Epithelial cell of esophagus (primary cell): ENCODE measurements at regions not wholly inside any gene's neighbourhood (a gene's known extent, or its start where the extent isn't known, plus 50 kb on each side); places are given as distances from the start of the nearest gene placed in this dataset.

Experiments
- DNase-seq: peaks from one replicate; pipeline ENCODE4 v3.0.0; 2010; ENCODE audit warnings: low read depth
- H3K4me3 ChIP-seq: 2 replicates; pipeline ENCODE4 v1.5.1; 2011; ENCODE audit warnings: mild to moderate bottlenecking, low read length, control low read depth
- CTCF ChIP-seq: IDR thresholded peaks from 2 replicates; pipeline ENCODE4 v1.5.1; 2011; ENCODE audit warnings: low read depth, mild to moderate bottlenecking, low read length, control low read depth, inconsistent platforms; ENCODE audit not compliant: insufficient read depth; ENCODE audit errors: missing control alignments

GRCh38 chr4:64889906-64890610 is 480.8 kb upstream of the TECRL start:
- H3K4me3 ChIP-seq: no peak overlapping the region
- TF ChIP-seq CTCF: no peak
- no peak for DNase-seq

GRCh38 chr4:64883087-64883807 is 474.0 kb upstream of the TECRL start:
- no peak for DNase-seq
- no peak for TF ChIP-seq CTCF
- H3K4me3 ChIP-seq: no peak overlapping the region

- H3K4me3 ChIP-seq: no peak overlapping the region
- TF ChIP-seq CTCF: no peak
- DNase-seq: no peak
Measured at GRCh38 chr4:64882311-64883086, 473.2 kb upstream of the TECRL start.

GRCh38 chr4:64880557-64880956 is 471.3 kb upstream of the TECRL start:
- DNase-seq: no peak
- no peak overlapping the region for H3K4me3 ChIP-seq
- TF ChIP-seq CTCF: no peak

- TF ChIP-seq CTCF: no peak
- DNase-seq: no peak
- no peak overlapping the region for H3K4me3 ChIP-seq
Measured at GRCh38 chr4:64876021-64876420, 466.8 kb upstream of the TECRL start.

GRCh38 chr4:64870558-64870957 is 461.3 kb upstream of the TECRL start:
- no peak for TF ChIP-seq CTCF
- no peak overlapping the region for H3K4me3 ChIP-seq
- no peak for DNase-seq

GRCh38 chr4:64857815-64858214 is 448.6 kb upstream of the TECRL start:
- TF ChIP-seq CTCF: no peak
- H3K4me3 ChIP-seq: no peak overlapping the region
- DNase-seq: no peak
